ENCODE measurements at regions not wholly inside any gene's neighbourhood (a gene's known extent, or its start where the extent isn't known, plus 50 kb on each side); places are given as distances from the start of the nearest gene placed in this dataset.
"Not testable (repeated sequence)": the region's sequence is repeated elsewhere in the genome, so short reads cannot be mapped to it uniquely, and the experiment has no call there.

DNA sequence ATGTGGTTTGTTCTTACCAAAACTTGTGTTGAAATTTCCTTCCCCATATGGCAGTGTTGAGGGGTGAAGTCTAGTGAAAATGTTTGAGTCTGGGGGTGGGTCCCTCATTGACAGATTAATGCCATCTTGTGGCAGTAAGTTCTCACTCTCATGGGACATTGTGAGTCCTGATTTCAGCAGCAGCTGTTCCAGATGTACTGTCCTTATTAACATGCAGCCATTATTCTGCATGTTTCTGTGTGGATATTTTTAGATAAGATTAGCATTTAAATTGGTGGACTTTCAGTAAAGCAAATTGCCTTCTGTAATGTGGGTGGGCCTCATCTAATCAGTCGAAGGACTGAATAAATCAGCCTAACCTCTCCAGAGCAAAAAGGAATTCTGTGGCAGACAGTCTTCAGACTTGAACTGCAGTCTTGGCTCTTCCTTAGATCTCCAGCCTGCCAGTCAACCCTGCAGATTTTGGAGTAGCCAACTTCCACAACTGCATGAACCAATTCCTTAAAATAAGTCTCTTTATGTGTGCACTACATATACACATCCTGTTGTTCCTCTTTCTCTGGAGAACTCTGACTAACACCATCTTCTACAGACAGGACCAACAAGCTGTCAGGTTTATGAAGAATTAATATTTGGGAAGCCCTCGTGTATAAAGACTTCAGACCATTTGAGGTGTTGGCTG is 138.7 kb upstream of the ZNF516 start:
- DNase-seq, result no peak

- no peak for DNase-seq
Observed at GRCh38 chr18:76627444-76627843, 132.4 kb upstream of the ZNF516 start.

DNA sequence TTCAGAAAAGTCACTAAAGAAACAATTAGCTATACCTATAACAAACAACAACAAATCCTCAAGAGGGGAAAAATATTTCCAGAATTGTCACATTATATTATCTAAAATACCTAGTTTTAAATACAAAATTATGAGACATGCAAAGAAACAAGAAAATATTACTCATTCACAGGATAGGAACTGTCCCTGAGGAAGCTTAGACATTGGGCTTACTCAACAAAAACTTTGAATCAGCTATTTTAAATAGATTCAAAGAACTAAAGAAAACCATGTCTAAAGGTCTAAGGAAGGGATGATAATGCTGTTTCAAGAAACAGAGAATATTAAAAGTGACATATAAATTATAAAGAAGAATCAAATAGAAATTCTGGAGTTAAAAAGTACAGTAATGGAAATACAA is 131.9 kb upstream of the ZNF516 start:
- no peak for DNase-seq

DNA sequence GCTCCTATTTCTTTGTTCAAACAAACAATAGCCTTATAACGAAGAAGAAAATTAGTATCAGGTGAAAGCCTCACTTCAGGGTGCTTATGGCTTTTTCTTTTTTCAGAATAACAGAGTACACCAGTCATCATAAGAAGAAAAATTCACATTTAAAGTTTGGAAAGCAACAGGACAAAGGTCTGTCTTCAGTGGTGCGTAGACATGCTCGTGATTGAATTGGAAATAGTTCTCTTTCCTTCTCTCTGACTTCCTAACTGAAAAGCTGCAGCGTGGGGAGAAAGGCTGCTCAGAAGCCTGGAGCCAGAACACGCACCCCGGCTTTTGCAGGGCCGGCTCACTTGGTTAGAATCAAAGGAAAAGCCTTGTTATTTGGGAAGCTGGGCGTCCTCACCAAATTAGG is 127.6 kb upstream of the ZNF516 start:
- DNase-seq, result no peak

- no peak for DNase-seq
Observed at GRCh38 chr18:76621782-76622495, 126.9 kb upstream of the ZNF516 start.

DNA sequence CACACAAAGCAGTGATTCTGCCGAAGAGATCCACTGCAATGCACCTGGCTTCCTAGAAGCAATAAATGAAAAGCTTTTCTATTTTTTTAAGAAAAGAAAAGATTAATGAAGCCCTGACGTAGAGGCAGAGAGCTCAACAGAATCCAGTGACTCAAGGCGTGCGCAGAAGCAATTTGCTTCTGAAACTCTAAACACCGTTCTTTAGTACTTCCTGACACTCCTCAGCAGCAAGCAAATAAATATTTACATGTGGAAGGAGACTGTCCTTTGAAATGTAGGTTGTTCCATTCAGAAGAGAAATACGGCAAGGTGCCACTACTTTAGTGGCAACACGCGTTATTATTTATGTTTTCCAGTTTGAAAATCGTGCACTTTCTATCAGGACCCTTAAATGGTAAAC is 126.2 kb upstream of the ZNF516 start:
- no peak for DNase-seq

GRCh38 chr18:76620321-76621170 is 125.5 kb upstream of the ZNF516 start:
- no peak for DNase-seq

DNA sequence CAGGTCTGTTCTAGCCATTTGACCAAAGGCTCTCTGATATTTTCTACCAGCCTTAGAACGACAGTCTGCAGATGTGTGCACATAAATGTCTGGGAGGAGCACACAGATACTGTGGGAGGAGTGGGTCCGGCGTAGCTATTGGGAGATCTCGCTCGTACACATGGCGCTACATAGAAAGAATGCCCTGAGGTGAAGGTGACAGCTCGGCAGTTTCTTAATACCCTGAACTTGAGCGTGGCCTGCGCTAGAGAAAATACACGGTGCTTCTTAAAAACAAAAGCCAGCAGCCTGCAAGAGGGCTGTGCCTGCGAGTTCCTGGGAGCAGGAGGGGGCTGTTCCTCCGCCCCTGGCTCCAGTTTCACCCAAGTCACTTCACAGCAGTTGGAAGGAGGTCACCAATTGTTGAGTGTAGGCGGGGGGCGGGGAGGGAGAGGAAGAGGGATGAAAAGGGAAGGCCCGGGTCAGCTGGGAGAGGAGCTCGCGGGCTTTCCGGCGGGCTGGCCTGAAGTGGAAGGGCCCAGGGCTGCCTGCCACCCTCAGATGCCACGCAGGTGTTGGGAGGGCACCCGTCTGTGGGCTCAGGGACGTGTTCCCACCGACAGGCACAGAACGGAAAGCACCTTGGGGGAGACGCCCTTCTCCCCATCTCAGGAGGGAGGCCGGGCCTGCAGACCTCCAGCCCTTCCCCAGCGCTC is 124.7 kb upstream of the ZNF516 start:
- DNase-seq, result no peak

DNA sequence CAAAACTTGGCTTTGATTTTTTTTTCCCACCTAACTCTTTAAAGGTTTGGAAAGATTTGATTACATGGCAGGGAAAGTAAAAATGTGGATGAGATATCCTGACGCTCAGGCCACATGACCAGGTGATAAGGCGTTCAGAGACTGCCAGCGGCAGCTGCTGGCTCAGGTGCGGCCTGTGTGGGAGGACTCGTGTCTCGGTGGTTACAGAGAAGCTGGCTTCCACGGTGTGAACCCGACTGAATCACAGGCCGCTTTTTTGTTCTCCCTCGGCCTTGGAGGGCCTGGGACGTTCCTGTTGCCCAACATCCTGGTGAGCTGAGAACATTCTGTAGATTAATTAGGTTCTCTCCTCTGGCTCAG is 124.2 kb upstream of the ZNF516 start:
- no peak for DNase-seq

- DNase-seq, result no peak
Observed at GRCh38 chr18:76618721-76619120, 123.7 kb upstream of the ZNF516 start.

- no peak for DNase-seq
Observed at GRCh38 chr18:76616373-76616772, 121.3 kb upstream of the ZNF516 start.

GRCh38 chr18:76615065-76615733 is 120.2 kb upstream of the ZNF516 start:
- DNase-seq, result no peak

DNA sequence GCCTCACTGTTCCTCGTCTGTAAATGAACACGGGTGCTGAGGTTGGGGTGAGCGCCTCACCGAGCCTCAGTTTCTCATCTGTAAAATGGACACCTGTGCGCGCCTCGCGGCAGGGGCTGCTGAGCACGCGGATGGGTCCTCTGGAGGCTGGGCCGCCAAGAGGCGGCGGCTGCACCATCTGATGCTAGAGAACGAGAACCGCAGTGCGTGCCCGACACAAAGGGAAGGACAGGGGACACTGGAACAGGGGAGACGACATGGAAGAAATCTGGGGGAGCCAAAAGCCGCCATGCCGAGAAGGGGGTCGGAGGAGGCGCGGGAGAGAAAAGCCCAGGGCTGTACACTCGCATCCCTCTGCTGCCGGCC is 118.7 kb upstream of the ZNF516 start:
- DNase-seq, result no peak

- DNase-seq, result no peak
Observed at GRCh38 chr18:76613053-76613754, 118.2 kb upstream of the ZNF516 start.

GRCh38 chr18:76611750-76612045 is 116.7 kb upstream of the ZNF516 start:
- DNase-seq, result not testable (repeated sequence)

GRCh38 chr18:76610933-76611749 is 116.1 kb upstream of the ZNF516 start:
- DNase-seq, result no peak

GRCh38 chr18:76610012-76610411 is 115.0 kb upstream of the ZNF516 start:
- no peak for DNase-seq

GRCh38 chr18:76605341-76605929 is 110.4 kb upstream of the ZNF516 start:
- DNase-seq, result no peak

DNA sequence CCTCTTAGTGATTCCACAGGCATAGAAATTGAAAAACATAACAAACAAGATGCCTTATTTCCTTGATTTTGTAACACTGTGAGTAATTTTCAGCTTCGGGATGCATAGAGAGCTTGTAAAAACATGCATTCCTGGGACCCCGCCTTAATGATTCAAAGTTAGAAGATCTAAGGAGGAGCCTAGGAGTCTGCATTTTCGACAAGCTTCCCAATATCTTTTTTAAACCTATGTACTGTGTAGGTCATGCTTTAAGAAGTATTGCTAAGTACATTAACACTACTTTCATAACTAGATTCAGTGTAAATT is 109.8 kb upstream of the ZNF516 start:
- DNase-seq, result no peak

DNA sequence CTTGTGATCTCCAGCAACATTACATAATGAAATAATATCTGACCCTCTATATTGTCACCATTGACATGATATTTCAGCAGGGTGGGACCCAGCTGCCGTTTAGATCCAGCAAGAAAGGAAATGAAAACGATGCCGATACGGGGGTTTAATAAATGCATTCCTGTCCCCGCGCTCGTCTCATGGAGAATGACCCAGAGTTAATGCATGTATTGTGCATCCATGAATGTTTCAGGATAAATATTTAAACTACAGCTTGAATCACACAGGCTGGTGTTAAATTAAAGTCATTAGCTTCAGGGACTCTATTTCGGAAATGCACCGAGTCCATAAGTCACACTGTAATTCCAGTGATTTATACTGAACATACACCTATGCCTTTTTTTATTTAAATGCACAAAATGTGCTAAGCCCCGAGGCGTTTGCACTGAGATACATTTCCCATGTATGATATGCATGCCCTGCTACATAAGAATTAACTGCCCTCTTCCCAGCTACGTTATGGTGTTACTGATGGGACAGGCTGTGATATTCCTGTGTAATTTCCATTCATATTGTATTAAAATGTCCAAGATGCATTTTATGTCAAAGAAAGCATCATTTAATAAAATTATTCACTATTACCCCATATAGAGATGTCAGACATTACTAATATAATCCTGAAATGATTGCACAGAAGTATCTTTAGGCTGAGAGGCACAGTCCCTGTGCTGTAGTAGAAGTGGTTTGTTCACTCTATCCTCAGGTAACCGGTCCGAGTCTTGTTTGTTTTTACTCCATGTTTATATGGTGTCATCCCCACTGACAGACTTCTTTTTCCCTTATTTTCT is 109.3 kb upstream of the ZNF516 start:
- no peak for DNase-seq

All from NCI-H2029 treated with DMSO at 0.1 percent for 48 hours (cell line).